ENCODE measurements at regions not wholly inside any gene's neighbourhood (a gene's known extent, or its start where the extent isn't known, plus 50 kb on each side); places are given as distances from the start of the nearest gene placed in this dataset.

- DNase-seq = no peak
- H3K27me3 ChIP-seq (replicated peaks in 2 of 5; ENCODE audit: control insufficient read depth in 4 of 5, insufficient read depth in 5 of 5, low read length in 4 of 5) = no peaks in the 10 kb centered on the region
- H3K4me1 ChIP-seq (ENCODE audit: control extremely low read depth in 1 of 4, control insufficient read depth in 4 of 4, insufficient read depth in 4 of 4, low read length in 3 of 4) = no peaks in the 10 kb centered on the region
- H3K27ac ChIP-seq (ENCODE audit: insufficient read depth in 1 of 2, low read depth in 1 of 2, low read length in 2 of 2, poor library complexity in 1 of 2, severe bottlenecking in 2 of 2) = no peak overlapping the region
- ChIA-PET POLR2A (no interaction called here), CTCF (interaction anchor here (1.0 kb wide), 1 partner anchor 22 kb away, joined by 3 read pairs; no protein-coding TSS in a partner anchor)
- no peaks in the 10 kb centered on the region for H3K36me3 ChIP-seq (ENCODE audit: control insufficient read depth in 4 of 4, insufficient read depth in 4 of 4, low read length in 3 of 4)
- H3K9me3 ChIP-seq (ENCODE audit: control extremely low read depth in 1 of 5, control insufficient read depth in 4 of 5, insufficient read depth in 2 of 5, low read depth in 1 of 5, low read length in 4 of 5) = no peaks in the 10 kb centered on the region
- 80% methylated on average over 1 of the region's 5 CpGs for WGBS (ENCODE audit: insufficient coverage)
- no peak overlapping the region for H3K4me3 ChIP-seq (ENCODE audit: control insufficient read depth in 1 of 7, extremely low read depth in 1 of 7, insufficient read depth in 4 of 7, low read depth in 2 of 7, low read length in 6 of 7)
Measured at GRCh38 chr3:82085851-82086475, 324.5 kb upstream of the GBE1 start.

DNA sequence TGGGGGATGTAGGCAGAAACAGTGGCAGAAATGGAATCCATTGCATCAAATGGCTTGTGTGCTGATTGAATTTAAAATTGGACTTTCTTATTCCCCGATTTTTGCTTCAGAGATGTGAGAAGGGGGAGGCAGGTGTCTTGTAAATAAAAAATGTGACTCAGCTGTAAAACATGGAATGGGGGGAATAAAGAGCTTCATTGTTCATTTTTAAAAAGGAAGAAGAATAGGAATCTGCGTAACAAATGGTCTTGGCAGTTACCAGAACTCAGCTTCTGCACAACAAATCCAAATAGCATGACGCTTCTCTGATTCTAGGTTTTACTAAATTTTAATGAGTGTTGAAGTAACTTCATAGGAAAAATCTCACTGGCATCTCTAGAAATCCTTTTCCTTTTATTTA is 323.9 kb upstream of the GBE1 start:
- ChIA-PET POLR2A (no interaction called here), CTCF (interaction anchor here (0.9 to 1.0 kb wide), 2 partner anchors 9 to 21 kb away, joined by 3 read pairs; no protein-coding TSS in a partner anchor)
- H3K27me3 ChIP-seq (replicated peaks in 2 of 5; ENCODE audit: control insufficient read depth in 4 of 5, insufficient read depth in 5 of 5, low read length in 4 of 5) = no peaks in the 10 kb centered on the region
- no peak overlapping the region for H3K4me3 ChIP-seq (ENCODE audit: control insufficient read depth in 1 of 7, extremely low read depth in 1 of 7, insufficient read depth in 4 of 7, low read depth in 2 of 7, low read length in 6 of 7)
- WGBS (ENCODE audit: insufficient coverage) = 91% methylated on average over 1 of the region's 3 CpGs
- H3K27ac ChIP-seq (ENCODE audit: insufficient read depth in 1 of 2, low read depth in 1 of 2, low read length in 2 of 2, poor library complexity in 1 of 2, severe bottlenecking in 2 of 2) = no peak overlapping the region
- no peak for DNase-seq
- H3K4me1 ChIP-seq (ENCODE audit: control extremely low read depth in 1 of 4, control insufficient read depth in 4 of 4, insufficient read depth in 4 of 4, low read length in 3 of 4) = peaks cover 0 to 5% (median 4%) of the 10 kb centered on the region in 4 experiments
- H3K9me3 ChIP-seq (ENCODE audit: control extremely low read depth in 1 of 5, control insufficient read depth in 4 of 5, insufficient read depth in 2 of 5, low read depth in 1 of 5, low read length in 4 of 5) = no peaks in the 10 kb centered on the region
- H3K36me3 ChIP-seq (ENCODE audit: control insufficient read depth in 4 of 4, insufficient read depth in 4 of 4, low read length in 3 of 4) = no peaks in the 10 kb centered on the region

GRCh38 chr3:82084824-82085223 is 323.4 kb upstream of the GBE1 start:
- peaks cover 0 to 9% (median 4%) of the 10 kb centered on the region in 4 experiments for H3K4me1 ChIP-seq (ENCODE audit: control extremely low read depth in 1 of 4, control insufficient read depth in 4 of 4, insufficient read depth in 4 of 4, low read length in 3 of 4)

GRCh38 chr3:82082796-82083195 is 321.4 kb upstream of the GBE1 start:
- H3K27ac ChIP-seq (ENCODE audit: insufficient read depth in 1 of 2, low read depth in 1 of 2, low read length in 2 of 2, poor library complexity in 1 of 2, severe bottlenecking in 2 of 2) = no peak overlapping the region
- peaks cover 0 to 9% (median 7%) of the 10 kb centered on the region in 4 experiments for H3K4me1 ChIP-seq (ENCODE audit: control extremely low read depth in 1 of 4, control insufficient read depth in 4 of 4, insufficient read depth in 4 of 4, low read length in 3 of 4)
- H3K27me3 ChIP-seq (replicated peaks in 2 of 5; ENCODE audit: control insufficient read depth in 4 of 5, insufficient read depth in 5 of 5, low read length in 4 of 5) = no peaks in the 10 kb centered on the region
- H3K36me3 ChIP-seq (ENCODE audit: control insufficient read depth in 4 of 4, insufficient read depth in 4 of 4, low read length in 3 of 4) = no peaks in the 10 kb centered on the region
- no peak for DNase-seq
- CTCF ChIA-PET = no interaction called here
- no peaks in the 10 kb centered on the region for H3K9me3 ChIP-seq (ENCODE audit: control extremely low read depth in 1 of 5, control insufficient read depth in 4 of 5, insufficient read depth in 2 of 5, low read depth in 1 of 5, low read length in 4 of 5)
- POLR2A ChIA-PET = interaction anchor here (0.7 kb wide), 1 partner anchor 105 kb away, joined by 3 read pairs; no protein-coding TSS in a partner anchor
- no peak overlapping the region for H3K4me3 ChIP-seq (ENCODE audit: control insufficient read depth in 1 of 7, extremely low read depth in 1 of 7, insufficient read depth in 4 of 7, low read depth in 2 of 7, low read length in 6 of 7)

More at GRCh38 chr3:82084824-82085223, 323.4 kb upstream of the GBE1 start:
- Histone ChIP-seq H3K36me3 (ENCODE audit: control insufficient read depth in 4 of 4, insufficient read depth in 4 of 4, low read length in 3 of 4) (no peaks in the 10 kb centered on the region), H3K4me3 (ENCODE audit: control insufficient read depth in 1 of 7, extremely low read depth in 1 of 7, insufficient read depth in 4 of 7, low read depth in 2 of 7, low read length in 6 of 7) (no peak overlapping the region), H3K27ac (ENCODE audit: insufficient read depth in 1 of 2, low read depth in 1 of 2, low read length in 2 of 2, poor library complexity in 1 of 2, severe bottlenecking in 2 of 2) (no peak overlapping the region), H3K27me3 (replicated peaks in 2 of 5; ENCODE audit: control insufficient read depth in 4 of 5, insufficient read depth in 5 of 5, low read length in 4 of 5) (no peaks in the 10 kb centered on the region), H3K9me3 (ENCODE audit: control extremely low read depth in 1 of 5, control insufficient read depth in 4 of 5, insufficient read depth in 2 of 5, low read depth in 1 of 5, low read length in 4 of 5) (no peaks in the 10 kb centered on the region)
- CTCF ChIA-PET = interaction anchor here (0.6 to 1.0 kb wide), 3 partner anchors 9 to 21 kb away, joined by 3 read pairs; no protein-coding TSS in a partner anchor
- 88% methylated on average over 1 of the region's 1 CpG for WGBS (ENCODE audit: insufficient coverage)
- DNase-seq = no peak
- POLR2A ChIA-PET = no interaction called here

DNA sequence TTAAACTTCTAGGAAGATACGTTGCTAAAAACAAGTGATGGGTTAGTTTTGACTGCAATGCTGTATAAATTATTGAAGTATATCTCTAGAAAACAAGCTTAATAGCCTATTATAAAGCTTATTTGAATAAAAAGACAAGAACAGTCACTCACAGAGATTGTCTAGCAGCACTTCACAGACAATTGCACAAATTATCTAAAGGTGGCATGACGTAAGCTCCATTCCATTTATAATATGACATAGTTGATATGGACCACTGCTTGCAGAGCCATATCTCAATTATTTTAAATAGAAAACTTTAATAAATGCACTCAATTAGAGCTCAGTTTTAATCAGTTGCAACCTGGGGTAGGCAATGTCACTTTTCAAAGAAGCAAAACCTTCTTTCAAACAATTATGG is 319.9 kb upstream of the GBE1 start:
- no peak for DNase-seq
- CTCF ChIA-PET = interaction anchor here (1.5 kb wide), 1 partner anchor 51 kb away, joined by 5 read pairs; no protein-coding TSS in a partner anchor
- no peak overlapping the region for H3K27ac ChIP-seq (ENCODE audit: insufficient read depth in 1 of 2, low read depth in 1 of 2, low read length in 2 of 2, poor library complexity in 1 of 2, severe bottlenecking in 2 of 2)
- POLR2A ChIA-PET = no interaction called here
- no peaks in the 10 kb centered on the region for H3K27me3 ChIP-seq (replicated peaks in 2 of 5; ENCODE audit: control insufficient read depth in 4 of 5, insufficient read depth in 5 of 5, low read length in 4 of 5)
- peaks cover 0 to 9% (median 7%) of the 10 kb centered on the region in 4 experiments for H3K4me1 ChIP-seq (ENCODE audit: control extremely low read depth in 1 of 4, control insufficient read depth in 4 of 4, insufficient read depth in 4 of 4, low read length in 3 of 4)
- no peak overlapping the region for H3K4me3 ChIP-seq (ENCODE audit: control insufficient read depth in 1 of 7, extremely low read depth in 1 of 7, insufficient read depth in 4 of 7, low read depth in 2 of 7, low read length in 6 of 7)
- WGBS (ENCODE audit: insufficient coverage) = no CpG with 5 or more reads among the region's 2 CpGs
- no peaks in the 10 kb centered on the region for H3K9me3 ChIP-seq (ENCODE audit: control extremely low read depth in 1 of 5, control insufficient read depth in 4 of 5, insufficient read depth in 2 of 5, low read depth in 1 of 5, low read length in 4 of 5)
- no peaks in the 10 kb centered on the region for H3K36me3 ChIP-seq (ENCODE audit: control insufficient read depth in 4 of 4, insufficient read depth in 4 of 4, low read length in 3 of 4)

- no peaks in the 10 kb centered on the region for H3K27me3 ChIP-seq (replicated peaks in 2 of 5; ENCODE audit: control insufficient read depth in 4 of 5, insufficient read depth in 5 of 5, low read length in 4 of 5)
- no peak overlapping the region for H3K4me3 ChIP-seq (ENCODE audit: control insufficient read depth in 1 of 7, extremely low read depth in 1 of 7, insufficient read depth in 4 of 7, low read depth in 2 of 7, low read length in 6 of 7)
- ChIA-PET CTCF (interaction anchor here (1.3 to 1.5 kb wide), 2 partner anchors 10 to 52 kb away, joined by 3 to 5 read pairs; no protein-coding TSS in a partner anchor), POLR2A (no interaction called here)
- DNase-seq = no peak
- H3K9me3 ChIP-seq (ENCODE audit: control extremely low read depth in 1 of 5, control insufficient read depth in 4 of 5, insufficient read depth in 2 of 5, low read depth in 1 of 5, low read length in 4 of 5) = no peaks in the 10 kb centered on the region
- no peaks in the 10 kb centered on the region for H3K36me3 ChIP-seq (ENCODE audit: control insufficient read depth in 4 of 4, insufficient read depth in 4 of 4, low read length in 3 of 4)
- H3K4me1 ChIP-seq (ENCODE audit: control extremely low read depth in 1 of 4, control insufficient read depth in 4 of 4, insufficient read depth in 4 of 4, low read length in 3 of 4) = peaks cover 0 to 9% (median 7%) of the 10 kb centered on the region in 4 experiments
- no CpG with 5 or more reads among the region's 3 CpGs for WGBS (ENCODE audit: insufficient coverage)
- H3K27ac ChIP-seq (ENCODE audit: insufficient read depth in 1 of 2, low read depth in 1 of 2, low read length in 2 of 2, poor library complexity in 1 of 2, severe bottlenecking in 2 of 2) = peak overlapping the region in 1 of 2 experiments; percentile 43
Measured at GRCh38 chr3:82080792-82081191, 319.3 kb upstream of the GBE1 start.

DNA sequence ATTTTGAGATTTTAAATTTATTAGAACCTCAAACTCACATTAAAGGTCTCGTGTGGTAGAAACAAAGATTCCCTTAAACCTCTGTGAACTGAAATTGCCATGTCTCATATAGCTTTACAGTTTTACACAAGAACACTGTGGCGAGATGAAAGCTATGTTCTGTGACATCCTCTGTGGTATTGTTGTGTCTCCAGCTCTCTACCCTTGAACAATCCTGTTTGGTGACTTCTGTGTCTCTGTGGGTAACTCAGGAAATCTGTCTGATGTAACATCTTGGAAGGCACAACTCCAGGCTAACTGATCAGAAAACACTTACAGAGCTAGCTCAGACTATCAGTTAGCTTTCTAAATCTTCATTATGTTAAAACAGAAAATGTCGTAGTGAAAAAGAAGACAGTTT is 318.8 kb upstream of the GBE1 start:
- peak in 2 of 3 donors; percentile 54 to 60 for DNase-seq
- 22% methylated on average over 2 of the region's 3 CpGs for WGBS (ENCODE audit: insufficient coverage)

More for the DNA sequence above, 318.8 kb upstream of the GBE1 start:
- H3K4me1 ChIP-seq (ENCODE audit: control extremely low read depth in 1 of 4, control insufficient read depth in 4 of 4, insufficient read depth in 4 of 4, low read length in 3 of 4) = peaks cover 0 to 9% (median 7%) of the 10 kb centered on the region in 4 experiments
- H3K9me3 ChIP-seq (ENCODE audit: control extremely low read depth in 1 of 5, control insufficient read depth in 4 of 5, insufficient read depth in 2 of 5, low read depth in 1 of 5, low read length in 4 of 5) = no peaks in the 10 kb centered on the region
- peak overlapping the region in 1 of 2 experiments; percentile 43 for H3K27ac ChIP-seq (ENCODE audit: insufficient read depth in 1 of 2, low read depth in 1 of 2, low read length in 2 of 2, poor library complexity in 1 of 2, severe bottlenecking in 2 of 2)
- no peaks in the 10 kb centered on the region for H3K27me3 ChIP-seq (replicated peaks in 2 of 5; ENCODE audit: control insufficient read depth in 4 of 5, insufficient read depth in 5 of 5, low read length in 4 of 5)
- POLR2A ChIA-PET = no interaction called here
- H3K4me3 ChIP-seq (ENCODE audit: control insufficient read depth in 1 of 7, extremely low read depth in 1 of 7, insufficient read depth in 4 of 7, low read depth in 2 of 7, low read length in 6 of 7) = no peak overlapping the region
- CTCF ChIA-PET = interaction anchor here (1.3 to 1.5 kb wide), 2 partner anchors 11 to 52 kb away, joined by 3 to 5 read pairs; no protein-coding TSS in a partner anchor
- no peaks in the 10 kb centered on the region for H3K36me3 ChIP-seq (ENCODE audit: control insufficient read depth in 4 of 4, insufficient read depth in 4 of 4, low read length in 3 of 4)

Measured in common myeloid progenitor, CD34-positive (primary cell).